Activated CD4-positive, CD25-positive, alpha-beta regulatory T cell treated with anti-CD3 and anti-CD28 coated beads, Interleukin-2, amount 50 U/mL, for 24 hours (primary cell): ENCODE measurements at regions not wholly inside any gene's neighbourhood (a gene's known extent, or its start where the extent isn't known, plus 50 kb on each side); places are given as distances from the start of the nearest gene placed in this dataset.
A peak's percentile ranks its signal among the peaks of the same experiment; 100 is the strongest.
"Not testable (repeated sequence)": the region's sequence is repeated elsewhere in the genome, so short reads cannot be mapped to it uniquely, and the experiment has no call there.

Source experiments
- ATAC-seq, 2 donors: fragments of 150-1000 bp; cut with Tn5 transposase; one replicate each; pipeline ENCODE4 v1.10.0; 2021; ENCODE audit warnings: mild to moderate bottlenecking in 1 of 2, moderate library complexity in 1 of 2

- peak; percentile 62 to 70 for ATAC-seq
Observed at GRCh38 chr5:34535944-34536623, 120.0 kb upstream of the RAI14 start.

- no peak for ATAC-seq
Observed at GRCh38 chr5:34536699-34537098, 119.4 kb upstream of the RAI14 start.

- ATAC-seq: no peak
Observed at GRCh38 chr5:34538026-34538672, 118.0 kb upstream of the RAI14 start.

- ATAC-seq: no peak
Observed at GRCh38 chr5:34539183-34539582, 116.9 kb upstream of the RAI14 start.

GRCh38 chr5:34541067-34541466, 115.1 kb upstream of the RAI14 start:
- no peak for ATAC-seq

- no peak for ATAC-seq
Observed at GRCh38 chr5:34542818-34543217, 113.3 kb upstream of the RAI14 start.

- ATAC-seq: no peak
Observed at GRCh38 chr5:34543687-34544086, 112.4 kb upstream of the RAI14 start.

- no peak for ATAC-seq
Observed at GRCh38 chr5:34544403-34544802, 111.7 kb upstream of the RAI14 start.

- no peak for ATAC-seq
Observed at GRCh38 chr5:34545164-34545563, 111.0 kb upstream of the RAI14 start.

GRCh38 chr5:34545626-34546025, 110.5 kb upstream of the RAI14 start:
- no peak for ATAC-seq

- no peak for ATAC-seq
Observed at GRCh38 chr5:34547300-34548085, 108.6 kb upstream of the RAI14 start.

GRCh38 chr5:34548086-34548403, 108.1 kb upstream of the RAI14 start:
- no peak for ATAC-seq

GRCh38 chr5:34550247-34550646, 105.9 kb upstream of the RAI14 start:
- no peak for ATAC-seq

GRCh38 chr5:34550964-34551363, 105.2 kb upstream of the RAI14 start:
- ATAC-seq: no peak

GRCh38 chr5:34551911-34552433, 104.2 kb upstream of the RAI14 start:
- no peak for ATAC-seq

GRCh38 chr5:34552686-34553085, 103.4 kb upstream of the RAI14 start:
- no peak for ATAC-seq

- no peak for ATAC-seq
Observed at GRCh38 chr5:34553581-34553980, 102.5 kb upstream of the RAI14 start.

- ATAC-seq: no peak
Observed at GRCh38 chr5:34554641-34555040, 101.5 kb upstream of the RAI14 start.

- ATAC-seq: no peak
Observed at GRCh38 chr5:34555699-34556508, 100.2 kb upstream of the RAI14 start.

GRCh38 chr5:34556509-34556782, 99.7 kb upstream of the RAI14 start:
- no peak for ATAC-seq

- not testable (repeated sequence) for ATAC-seq
Observed at GRCh38 chr5:34561581-34561980, 94.5 kb upstream of the RAI14 start.

GRCh38 chr5:34562791-34563190, 93.3 kb upstream of the RAI14 start:
- ATAC-seq: no peak

- no peak for ATAC-seq
Observed at GRCh38 chr5:34563269-34563668, 92.9 kb upstream of the RAI14 start.
